Peyer's patch (tissue), 4 donors: ENCODE measurements at regions not wholly inside any gene's neighbourhood (a gene's known extent, or its start where the extent isn't known, plus 50 kb on each side); places are given as distances from the start of the nearest gene placed in this dataset.

Experiments
- DNase-seq, 3 donors: peaks; one replicate each; pipeline ENCODE4 v3.0.0-alpha.2; 2017 to 2019
- H3K27ac ChIP-seq, 4 donors: fragments of 200-600 bp; sonication (generic); one replicate each; pipeline ENCODE4 v1.5.1; 2016 to 2019
- H3K27me3 ChIP-seq, 2 donors: fragments of 200-600 bp; sonication (generic); one replicate each; pipeline ENCODE4 v1.5.1; 2019
- H3K36me3 ChIP-seq, 3 donors: fragments of 200-600 bp; sonication (generic); one replicate each; pipeline ENCODE4 v1.5.1; 2016 to 2019
- H3K4me1 ChIP-seq, 4 donors: fragments of 200-600 bp; sonication (generic); one replicate each; pipeline ENCODE4 v1.5.1; 2016 to 2019
- H3K4me3 ChIP-seq, 4 donors: fragments of 200-600 bp; sonication (generic); 1 replicate in 3 of 4; 2 replicates in 1 of 4; pipeline ENCODE4 v1.5.1; 2016 to 2019; ENCODE audit warnings: mild to moderate bottlenecking in 1 of 4
- H3K9me3 ChIP-seq, 4 donors: fragments of 200-600 bp; sonication (generic); one replicate each; pipeline ENCODE4 v1.5.1; 2016 to 2019; ENCODE audit warnings: mild to moderate bottlenecking in 1 of 4
- POLR2A ChIP-seq, 2 donors: fragments of 450-650 bp; IDR thresholded peaks; one replicate each; pipeline ENCODE4 v1.5.1; 2017; ENCODE audit warnings: antibody characterized with exemption in 2 of 2, mild to moderate bottlenecking in 2 of 2, moderate library complexity in 2 of 2
- TF ChIP-seq, protein P1 (sequence below), 6 experiments: fragments of 450-650 bp in 4 of 6; fragments of 200-600 bp in 2 of 6; sonication (generic) in 1 of 6; IDR thresholded peaks; one replicate each; pipeline ENCODE4 v1.5.1; 2017 to 2019; ENCODE audit warnings: antibody characterized with exemption in 6 of 6, mild to moderate bottlenecking in 3 of 6, moderate library complexity in 1 of 6

GRCh38 chr13:75194717-75195462 lies 287.1 kb downstream of the TBC1D4 start:
- Histone ChIP-seq H3K27me3 (no peaks in the 10 kb centered on the region), H3K4me3 (no peak overlapping the region), H3K4me1 (no peaks in the 10 kb centered on the region), H3K9me3 (no peaks in the 10 kb centered on the region), H3K36me3 (no peaks in the 10 kb centered on the region), H3K27ac (no peak overlapping the region)
- no peak for DNase-seq
- TF ChIP-seq, protein P1, sequence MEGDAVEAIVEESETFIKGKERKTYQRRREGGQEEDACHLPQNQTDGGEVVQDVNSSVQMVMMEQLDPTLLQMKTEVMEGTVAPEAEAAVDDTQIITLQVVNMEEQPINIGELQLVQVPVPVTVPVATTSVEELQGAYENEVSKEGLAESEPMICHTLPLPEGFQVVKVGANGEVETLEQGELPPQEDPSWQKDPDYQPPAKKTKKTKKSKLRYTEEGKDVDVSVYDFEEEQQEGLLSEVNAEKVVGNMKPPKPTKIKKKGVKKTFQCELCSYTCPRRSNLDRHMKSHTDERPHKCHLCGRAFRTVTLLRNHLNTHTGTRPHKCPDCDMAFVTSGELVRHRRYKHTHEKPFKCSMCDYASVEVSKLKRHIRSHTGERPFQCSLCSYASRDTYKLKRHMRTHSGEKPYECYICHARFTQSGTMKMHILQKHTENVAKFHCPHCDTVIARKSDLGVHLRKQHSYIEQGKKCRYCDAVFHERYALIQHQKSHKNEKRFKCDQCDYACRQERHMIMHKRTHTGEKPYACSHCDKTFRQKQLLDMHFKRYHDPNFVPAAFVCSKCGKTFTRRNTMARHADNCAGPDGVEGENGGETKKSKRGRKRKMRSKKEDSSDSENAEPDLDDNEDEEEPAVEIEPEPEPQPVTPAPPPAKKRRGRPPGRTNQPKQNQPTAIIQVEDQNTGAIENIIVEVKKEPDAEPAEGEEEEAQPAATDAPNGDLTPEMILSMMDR (IDR thresholded peaks at IDR 0.05), result no peak
- no peak for TF ChIP-seq POLR2A (IDR thresholded peaks at IDR 0.05)

GRCh38 chr13:75186379-75186778 lies 295.6 kb downstream of the TBC1D4 start:
- H3K4me3 ChIP-seq, result no peak overlapping the region
- H3K36me3 ChIP-seq, result no peaks in the 10 kb centered on the region
- no peaks in the 10 kb centered on the region for H3K27me3 ChIP-seq
- no peaks in the 10 kb centered on the region for H3K4me1 ChIP-seq
- no peak overlapping the region for H3K27ac ChIP-seq
- H3K9me3 ChIP-seq, result no peaks in the 10 kb centered on the region
- no peak for TF ChIP-seq POLR2A (IDR thresholded peaks at IDR 0.05)
- TF ChIP-seq, protein P1 (IDR thresholded peaks at IDR 0.05), result no peak
- no peak for DNase-seq

GRCh38 chr13:75181906-75182305 lies 300.1 kb downstream of the TBC1D4 start:
- TF ChIP-seq, protein P1 (IDR thresholded peaks at IDR 0.05), result no peak
- TF ChIP-seq POLR2A (IDR thresholded peaks at IDR 0.05), result no peak
- Histone ChIP-seq H3K27ac (no peak overlapping the region), H3K4me1 (no peaks in the 10 kb centered on the region), H3K36me3 (no peaks in the 10 kb centered on the region), H3K9me3 (no peaks in the 10 kb centered on the region), H3K27me3 (no peaks in the 10 kb centered on the region), H3K4me3 (no peak overlapping the region)
- DNase-seq, result no peak

GRCh38 chr13:75180805-75181455 lies 301.0 kb downstream of the TBC1D4 start:
- TF ChIP-seq, protein P1 (IDR thresholded peaks at IDR 0.05), result no peak
- no peak for TF ChIP-seq POLR2A (IDR thresholded peaks at IDR 0.05)
- DNase-seq, result no peak
- no peaks in the 10 kb centered on the region for H3K36me3 ChIP-seq

DNA sequence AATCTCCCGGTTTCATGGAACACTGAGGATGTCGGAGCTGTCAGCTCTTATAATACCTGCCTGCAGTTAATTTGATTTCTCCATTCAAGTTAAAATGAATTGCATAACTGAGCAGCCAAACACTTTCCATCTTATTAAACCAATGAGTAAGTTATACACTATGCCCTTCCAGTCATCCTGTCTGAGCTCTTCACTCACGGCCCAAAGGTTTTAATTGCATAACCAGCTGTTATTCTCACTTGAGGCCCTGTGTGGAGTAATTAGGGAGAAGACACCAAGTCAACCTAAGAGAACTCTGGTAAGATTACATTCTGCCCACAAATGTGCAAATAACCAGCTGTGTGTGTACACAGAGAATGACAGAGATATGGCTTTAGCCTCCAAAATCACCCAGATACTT lies 303.5 kb downstream of the TBC1D4 start:
- no peak overlapping the region for H3K4me3 ChIP-seq
- no peaks in the 10 kb centered on the region for H3K36me3 ChIP-seq
- no peaks in the 10 kb centered on the region for H3K4me1 ChIP-seq
- no peak overlapping the region for H3K27ac ChIP-seq
- H3K9me3 ChIP-seq, result no peaks in the 10 kb centered on the region
- DNase-seq, result no peak
- no peaks in the 10 kb centered on the region for H3K27me3 ChIP-seq
- TF ChIP-seq, protein P1 (IDR thresholded peaks at IDR 0.05), result no peak
- no peak for TF ChIP-seq POLR2A (IDR thresholded peaks at IDR 0.05)

More at GRCh38 chr13:75180805-75181455, 301.0 kb downstream of the TBC1D4 start:
- Histone ChIP-seq H3K27ac (no peak overlapping the region), H3K27me3 (no peaks in the 10 kb centered on the region), H3K9me3 (no peaks in the 10 kb centered on the region), H3K4me3 (no peak overlapping the region), H3K4me1 (no peaks in the 10 kb centered on the region)
